Kidney (tissue), 13 donors: ENCODE measurements at regions not wholly inside any gene's neighbourhood (a gene's known extent, or its start where the extent isn't known, plus 50 kb on each side); places are given as distances from the start of the nearest gene placed in this dataset.

ENCODE experiments used
- DNase-seq, 5 donors: peaks; one replicate each; pipeline ENCODE4 v3.0.0-alpha.2; 2013 to 2020
- FAIRE-seq: peaks from 2 replicates; lab custom pipeline; 2012; peaks lifted over from hg19 to GRCh38; lab: Jason Lieb, UNC
- H3K27ac ChIP-seq, 2 donors: one replicate each; pipeline ENCODE4 v1.7.0; 2013; ENCODE audit warnings: low read depth in 2 of 2, low read length in 2 of 2, inconsistent platforms in 1 of 2
- H3K27me3 ChIP-seq: one replicate; pipeline ENCODE4 v1.7.1; 2013; ENCODE audit warnings: low read length, inconsistent platforms; ENCODE audit not compliant: control insufficient read depth, insufficient read depth
- H3K36me3 ChIP-seq, 3 donors: one replicate each; pipeline versions ENCODE4 v1.7.0 to v1.7.1; 2013; ENCODE audit warnings: low read length in 3 of 3, control low read depth in 1 of 3, inconsistent platforms in 1 of 3; ENCODE audit not compliant: insufficient read depth in 3 of 3, control insufficient read depth in 2 of 3
- H3K4me1 ChIP-seq, 3 donors: one replicate each; pipeline versions ENCODE4 v1.7.0 to v1.7.1; 2013; ENCODE audit warnings: low read length in 3 of 3, inconsistent platforms in 1 of 3, low read depth in 1 of 3; ENCODE audit not compliant: control insufficient read depth in 2 of 3, insufficient read depth in 2 of 3
- H3K4me3 ChIP-seq, 3 donors: one replicate each; pipeline versions ENCODE4 v1.7.0 to v1.8.1; 2013; ENCODE audit warnings: low read length in 3 of 3, control low read depth in 1 of 3, inconsistent platforms in 1 of 3
- H3K9ac ChIP-seq, 3 donors: one replicate each; pipeline versions ENCODE4 v1.7.0 to v1.7.1; 2013; ENCODE audit warnings: low read length in 3 of 3, control low read depth in 1 of 3, inconsistent platforms in 1 of 3
- H3K9me3 ChIP-seq, 3 donors: one replicate each; pipeline versions ENCODE4 v1.7.0 to v1.7.1; 2013; ENCODE audit warnings: low read length in 3 of 3, control low read depth in 1 of 3, inconsistent platforms in 1 of 3; ENCODE audit not compliant: control insufficient read depth in 2 of 3, insufficient read depth in 1 of 3
- CTCF ChIP-seq: IDR thresholded peaks from 3 replicates; pipeline ENCODE4 v1.5.1; 2012; ENCODE audit warnings: mild to moderate bottlenecking, moderate library complexity, borderline replicate concordance; ENCODE audit not compliant: insufficient read depth; ENCODE audit errors: extremely low read depth
- intact Hi-C: fragments of 100-400 bp; cut with DNase I; formaldehyde crosslinking; loops from one replicate; pipeline ENCODE4 v1.11.1; 2022
- donor health status: control.
- donor health status: control.
- donor health status: control.
- donor health status: control.
- donor health status: control.
- donor health status: DM: yes; HTN: yes; CAD: no.
- donor health status: Normal renal cell carcinoma (clear cell type).

DNA sequence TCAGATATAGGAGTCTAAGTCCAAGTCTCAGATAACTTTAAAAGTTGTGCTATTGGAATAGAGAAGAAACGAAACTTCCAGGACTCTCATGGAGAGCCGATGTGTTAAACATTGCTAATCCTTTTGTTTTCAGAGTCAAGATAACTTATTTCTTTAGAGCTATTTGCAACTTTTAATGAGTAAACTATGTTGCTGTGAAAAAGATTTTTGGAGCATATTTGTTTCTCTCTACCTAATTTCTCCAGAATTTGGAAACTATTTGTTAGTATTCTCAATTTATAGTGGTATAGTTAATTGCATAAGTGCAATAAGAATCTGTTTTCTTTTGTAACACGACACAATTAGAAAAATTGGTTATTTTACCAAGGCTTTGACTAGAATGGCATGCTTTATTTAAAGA lies 588.9 kb downstream of the NTRK3 start:
- peaks cover 0 to 4% (median 0%) of the 10 kb centered on the region in 3 donors for H3K9me3 ChIP-seq
- H3K36me3 ChIP-seq, result no peaks in the 10 kb centered on the region
- H3K4me1 ChIP-seq, result no peaks in the 10 kb centered on the region
- FAIRE-seq (no peak), DNase-seq (no peak)
- no peaks in the 10 kb centered on the region for H3K27me3 ChIP-seq
- intact Hi-C loops, result loop anchor here (5.0 kb wide), 1 partner anchor 45 kb away; no protein-coding TSS in a partner anchor
- no peak overlapping the region for H3K4me3 ChIP-seq
- TF ChIP-seq CTCF, result no peak
- no peak overlapping the region for H3K27ac ChIP-seq
- H3K9ac ChIP-seq, result no peak overlapping the region

DNA sequence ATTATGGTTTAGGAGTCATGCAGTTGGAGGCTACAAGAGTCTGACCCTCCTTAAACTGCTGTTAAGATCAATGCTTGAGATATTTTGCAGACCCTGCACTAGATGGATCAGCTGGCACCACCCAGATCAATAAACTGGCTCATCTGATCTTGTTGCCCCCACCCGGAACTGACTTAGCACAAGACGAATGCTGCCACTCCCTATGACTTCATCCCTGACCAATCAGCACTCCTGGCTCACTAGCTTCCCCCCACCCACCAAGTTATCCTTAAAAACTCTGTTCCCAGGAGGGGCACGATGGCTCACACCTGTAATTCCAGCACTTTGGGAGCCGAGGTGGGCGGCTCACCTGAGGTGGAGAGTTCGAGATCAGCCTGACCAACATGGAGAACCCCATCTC lies 594.0 kb downstream of the NTRK3 start:
- intact Hi-C loops, result no loop called here
- H3K4me1 ChIP-seq, result no peaks in the 10 kb centered on the region
- DNase-seq, result no peak
- no peak overlapping the region for H3K9ac ChIP-seq
- no peaks in the 10 kb centered on the region for H3K27me3 ChIP-seq
- FAIRE-seq, result no peak
- H3K36me3 ChIP-seq, result no peaks in the 10 kb centered on the region
- no peak for TF ChIP-seq CTCF
- no peak overlapping the region for H3K4me3 ChIP-seq
- no peak overlapping the region for H3K27ac ChIP-seq
- H3K9me3 ChIP-seq, result no peaks in the 10 kb centered on the region

- Histone ChIP-seq H3K36me3 (no peaks in the 10 kb centered on the region), H3K4me1 (no peaks in the 10 kb centered on the region), H3K9ac (no peak overlapping the region), H3K4me3 (no peak overlapping the region), H3K27ac (no peak overlapping the region), H3K9me3 (no peaks in the 10 kb centered on the region), H3K27me3 (no peaks in the 10 kb centered on the region)
- TF ChIP-seq CTCF, result no peak
- DNase-seq (peak in 1 of 5 donors; percentile 27), FAIRE-seq (no peak)
- intact Hi-C loops, result no loop called here
These were observed 594.8 kb downstream of the NTRK3 start for GRCh38 chr15:87661454-87662355.
